ENCODE measurements at regions not wholly inside any gene's neighbourhood (a gene's known extent, or its start where the extent isn't known, plus 50 kb on each side); places are given as distances from the start of the nearest gene placed in this dataset.

- H3K27ac ChIP-seq: no peak overlapping the region
- H3K4me1 ChIP-seq: no peaks in the 10 kb centered on the region
- no peak for TF ChIP-seq CTCF (IDR thresholded peaks at IDR 0.05)
- TF ChIP-seq POLR2A (IDR thresholded peaks at IDR 0.05): no peak
- no peak for DNase-seq
- no peak overlapping the region for H3K4me3 ChIP-seq
- no peaks in the 10 kb centered on the region for H3K36me3 ChIP-seq
- H3K9me3 ChIP-seq: no peaks in the 10 kb centered on the region
- intact Hi-C loops (cut with DNase I; ENCODE audit: low total_unique reads): no loop called here
- no peaks in the 10 kb centered on the region for H3K27me3 ChIP-seq
These were observed 562.6 kb downstream of the CAAP1 start for GRCh38 chr9:26329974-26330373.

- TF ChIP-seq CTCF (IDR thresholded peaks at IDR 0.05): peak; percentile 53 to 78 (median 67)
- no peak for TF ChIP-seq POLR2A (IDR thresholded peaks at IDR 0.05)
- intact Hi-C loops (cut with DNase I; ENCODE audit: low total_unique reads): no loop called here
- Histone ChIP-seq H3K27me3 (no peaks in the 10 kb centered on the region), H3K4me1 (no peaks in the 10 kb centered on the region), H3K27ac (peak overlapping the region in 1 of 2 donors; percentile 20), H3K4me3 (no peak overlapping the region), H3K9me3 (no peaks in the 10 kb centered on the region), H3K36me3 (no peaks in the 10 kb centered on the region)
- peak in 1 of 2 donors; percentile 20 for DNase-seq
These were observed 566.0 kb downstream of the CAAP1 start for GRCh38 chr9:26326563-26326962.

GRCh38 chr9:26325444-26325829 is 567.2 kb downstream of the CAAP1 start:
- H3K27ac ChIP-seq: peak overlapping the region; percentile 50 to 54
- H3K36me3 ChIP-seq: no peaks in the 10 kb centered on the region
- DNase-seq: no peak
- intact Hi-C loops (cut with DNase I; ENCODE audit: low total_unique reads): no loop called here
- no peaks in the 10 kb centered on the region for H3K27me3 ChIP-seq
- no peaks in the 10 kb centered on the region for H3K9me3 ChIP-seq
- no peaks in the 10 kb centered on the region for H3K4me1 ChIP-seq
- no peak overlapping the region for H3K4me3 ChIP-seq
- TF ChIP-seq CTCF (IDR thresholded peaks at IDR 0.05): no peak
- TF ChIP-seq POLR2A (IDR thresholded peaks at IDR 0.05): no peak

- H3K36me3 ChIP-seq: no peaks in the 10 kb centered on the region
- DNase-seq: no peak
- no peaks in the 10 kb centered on the region for H3K4me1 ChIP-seq
- H3K9me3 ChIP-seq: no peaks in the 10 kb centered on the region
- H3K4me3 ChIP-seq: no peak overlapping the region
- no peaks in the 10 kb centered on the region for H3K27me3 ChIP-seq
- peak overlapping the region; percentile 50 to 54 for H3K27ac ChIP-seq
- TF ChIP-seq CTCF (IDR thresholded peaks at IDR 0.05) (no peak), POLR2A (IDR thresholded peaks at IDR 0.05) (no peak)
- intact Hi-C loops (cut with DNase I; ENCODE audit: low total_unique reads): no loop called here
These were observed 567.7 kb downstream of the CAAP1 start for GRCh38 chr9:26324786-26325443.

- Histone ChIP-seq H3K27ac (no peak overlapping the region), H3K4me3 (no peak overlapping the region), H3K27me3 (no peaks in the 10 kb centered on the region), H3K4me1 (no peaks in the 10 kb centered on the region), H3K9me3 (no peaks in the 10 kb centered on the region), H3K36me3 (no peaks in the 10 kb centered on the region)
- no peak for DNase-seq
- no peak for TF ChIP-seq POLR2A (IDR thresholded peaks at IDR 0.05)
- intact Hi-C loops (cut with DNase I; ENCODE audit: low total_unique reads): no loop called here
These were observed 570.7 kb downstream of the CAAP1 start for GRCh38 chr9:26321935-26322334.

- H3K4me1 ChIP-seq: no peaks in the 10 kb centered on the region
These were observed 572.7 kb downstream of the CAAP1 start for GRCh38 chr9:26319859-26320258.

More at GRCh38 chr9:26319859-26320258, 572.7 kb downstream of the CAAP1 start:
- Histone ChIP-seq H3K4me3 (no peak overlapping the region), H3K9me3 (no peaks in the 10 kb centered on the region), H3K36me3 (no peaks in the 10 kb centered on the region), H3K27me3 (no peaks in the 10 kb centered on the region), H3K27ac (no peak overlapping the region)
- no peak for TF ChIP-seq POLR2A (IDR thresholded peaks at IDR 0.05)
- TF ChIP-seq CTCF (IDR thresholded peaks at IDR 0.05): no peak
- intact Hi-C loops (cut with DNase I; ENCODE audit: low total_unique reads): no loop called here
- DNase-seq: no peak
